HG03558 (cell line): ENCODE measurements at regions not wholly inside any gene's neighbourhood (a gene's known extent, or its start where the extent isn't known, plus 50 kb on each side); places are given as distances from the start of the nearest gene placed in this dataset.
"Not testable (repeated sequence)": the region's sequence is repeated elsewhere in the genome, so short reads cannot be mapped to it uniquely, and the experiment has no call there.

Experiments
- ATAC-seq: cut with Tn5 transposase; IDR thresholded peaks from one replicate; pipeline ENCODE4 v1.9.1; 2021; ENCODE audit warnings: moderate number of reproducible peaks; ENCODE audit not compliant: unreplicated experiment; ENCODE audit errors: extremely low read depth

DNA sequence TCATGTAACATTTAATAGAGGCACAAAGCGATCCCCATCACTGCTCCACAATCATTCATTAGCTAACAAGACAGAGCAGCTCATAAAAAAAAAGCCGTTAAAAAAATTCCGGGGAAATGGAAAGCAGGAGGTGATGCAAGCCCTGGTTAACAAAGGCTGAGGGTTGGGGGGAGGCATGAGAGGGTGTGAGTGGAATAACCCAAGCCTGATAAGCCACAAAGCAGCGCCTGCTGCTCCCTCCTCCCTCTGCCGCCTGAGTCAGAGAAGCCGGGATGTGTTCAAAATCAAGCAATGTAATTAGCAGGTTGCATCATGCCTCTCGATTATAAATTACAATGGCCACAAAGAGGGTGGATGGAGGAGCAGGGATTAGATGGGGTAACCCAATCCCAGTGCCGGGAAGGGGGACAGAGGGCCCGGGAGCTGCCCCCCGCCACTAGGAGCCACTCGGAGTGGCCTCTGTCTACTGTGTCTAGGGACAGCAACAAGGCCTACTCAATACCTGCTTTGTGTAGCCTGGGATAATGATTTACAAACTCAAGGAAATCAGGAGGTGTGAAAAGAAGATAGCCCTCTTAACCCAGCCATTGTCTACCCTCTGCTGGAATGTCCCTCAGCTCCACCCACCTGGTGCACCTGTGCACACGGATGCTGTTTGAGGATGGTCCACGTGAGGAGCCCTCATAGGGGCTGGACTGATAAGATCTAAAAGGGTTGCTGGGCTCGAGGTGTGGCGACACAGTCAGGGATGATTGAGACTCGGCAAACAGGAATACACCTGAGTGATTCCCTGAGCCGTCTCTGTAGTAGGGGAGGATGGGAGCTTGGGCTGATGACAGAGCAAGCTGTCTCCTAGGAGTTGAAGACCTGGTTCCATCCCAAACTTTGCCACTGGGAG is 156.9 kb downstream of the VEGFA start:
- no peak for ATAC-seq

DNA sequence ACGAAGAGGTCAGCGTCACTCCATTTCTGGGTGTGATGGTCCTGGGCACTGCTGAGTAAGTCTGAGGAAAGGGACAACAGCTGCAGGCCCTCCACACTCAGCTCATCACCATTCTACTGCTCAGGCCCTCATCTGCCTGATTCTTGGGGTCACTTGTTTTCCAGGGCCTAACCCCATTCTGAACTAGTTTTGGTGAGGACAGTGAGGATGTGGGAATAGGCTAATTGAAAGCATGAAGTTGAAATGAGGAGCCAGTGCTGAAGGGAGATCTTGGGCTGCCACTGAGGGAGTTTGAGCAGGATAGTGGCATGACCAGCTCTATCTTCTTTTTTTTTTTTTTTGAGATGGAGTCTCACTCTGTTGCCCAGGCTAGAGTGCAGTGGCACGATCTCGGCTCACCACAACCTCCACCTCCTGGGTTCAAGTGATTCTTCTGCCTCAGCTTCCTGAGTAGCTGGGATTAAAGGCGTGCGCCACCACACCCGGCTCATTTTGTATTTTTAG is 155.7 kb downstream of the VEGFA start:
- not testable (repeated sequence) for ATAC-seq

DNA sequence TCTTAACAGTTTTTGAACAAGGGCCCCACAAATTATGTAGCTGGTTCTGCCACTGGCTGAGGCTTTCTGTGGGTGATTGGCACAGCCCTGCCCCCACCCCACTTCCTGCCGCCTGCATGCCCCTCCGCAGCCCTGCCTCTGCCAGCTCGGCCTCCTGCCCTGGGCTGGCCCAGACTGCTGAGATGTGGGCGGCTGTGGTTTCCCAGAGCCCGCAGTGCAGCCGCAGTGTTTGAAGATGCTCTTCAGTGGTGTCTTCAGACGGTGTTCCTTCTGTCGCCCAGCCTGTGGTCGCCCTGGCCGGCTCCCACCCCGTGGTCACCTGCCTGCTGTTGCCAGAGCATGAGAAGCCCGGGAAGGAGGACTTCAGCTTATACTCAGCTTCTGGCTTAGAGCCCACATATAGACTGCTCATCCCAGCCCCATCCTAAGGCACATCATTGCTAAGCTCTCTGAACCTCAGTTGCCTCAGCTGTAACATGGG is 154.3 kb downstream of the VEGFA start:
- no peak for ATAC-seq

DNA sequence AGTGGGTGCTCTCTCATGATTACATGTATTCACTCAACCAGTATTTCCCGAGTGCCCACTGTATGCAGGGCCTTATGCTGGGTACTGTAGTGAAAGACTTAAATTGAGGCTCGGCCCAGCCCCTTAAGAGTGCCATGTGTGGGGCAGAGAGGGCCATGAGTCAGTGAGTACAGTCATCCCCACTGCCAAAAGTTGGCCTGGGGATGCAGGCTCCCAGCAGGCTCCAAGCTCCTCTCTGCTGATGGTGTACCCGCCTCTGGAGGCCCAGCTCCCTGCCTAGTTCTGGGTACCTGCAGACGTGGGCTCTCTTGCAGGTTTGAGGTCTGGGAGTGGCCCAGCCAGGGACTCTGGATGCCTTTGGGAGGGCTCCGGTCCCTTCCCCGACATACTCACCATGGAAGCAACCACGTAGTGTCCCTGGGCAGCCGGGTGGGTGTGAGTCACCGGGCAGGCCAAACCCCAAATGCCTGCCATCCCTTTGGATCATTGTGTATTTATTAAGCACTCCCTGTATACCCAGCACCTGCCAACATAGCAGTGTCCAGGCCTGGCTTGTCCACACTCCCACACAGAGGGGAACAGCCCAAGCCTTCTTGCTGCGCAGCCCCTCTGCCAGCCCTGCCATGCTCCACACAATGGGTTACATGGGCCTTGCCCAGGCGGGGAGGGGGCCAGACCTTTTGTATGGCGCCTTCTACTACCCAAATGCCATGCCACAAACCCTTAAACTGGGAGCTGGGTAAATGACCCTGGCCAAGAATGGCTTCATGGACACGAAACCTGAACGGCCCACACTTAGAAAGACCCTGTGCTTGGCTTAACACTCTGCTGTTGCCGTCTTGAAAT is 153.6 kb downstream of the VEGFA start:
- no peak for ATAC-seq

DNA sequence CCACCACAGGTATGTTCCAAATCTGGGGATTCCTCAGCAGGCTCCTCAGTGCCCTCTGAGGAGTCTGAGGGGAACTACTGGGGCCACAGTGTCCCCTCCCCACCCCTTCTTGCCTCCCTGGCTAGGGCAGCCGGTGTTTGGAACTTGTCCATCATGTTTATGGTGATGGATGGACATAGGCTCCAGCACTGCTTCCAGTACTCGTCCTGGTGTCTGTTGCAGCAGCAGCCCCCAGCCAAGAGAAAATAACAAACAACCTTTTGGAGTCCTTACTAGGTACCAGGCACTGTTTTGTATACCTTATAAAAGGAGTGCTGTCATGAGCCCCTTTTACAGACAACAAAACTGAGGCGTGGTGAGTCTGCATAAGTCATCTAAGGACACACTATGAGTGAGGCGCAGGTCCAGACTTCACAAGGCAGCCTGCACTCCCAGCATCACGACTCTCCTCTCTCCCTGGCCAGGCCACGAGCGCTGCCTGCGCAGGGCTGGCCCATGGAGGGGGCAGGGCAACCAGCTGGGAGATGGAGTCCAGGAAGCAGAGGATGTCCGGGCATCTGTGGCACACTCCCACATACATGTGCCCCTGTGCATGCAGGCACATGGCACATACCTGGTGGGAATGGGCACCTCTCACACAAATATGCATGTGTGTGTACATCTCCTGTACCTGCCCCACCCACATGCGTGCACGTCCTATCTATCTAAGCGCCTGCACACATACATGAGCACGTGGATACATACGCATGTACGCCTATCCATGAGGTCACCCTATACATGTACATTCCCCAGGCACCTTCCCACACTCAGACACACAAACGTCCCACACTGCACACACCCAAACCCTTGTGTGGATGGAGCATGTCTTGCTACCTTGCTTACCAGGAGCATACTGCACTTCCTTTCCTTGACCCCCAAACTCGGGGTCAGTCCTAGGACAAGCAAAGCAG is 152.7 kb downstream of the VEGFA start:
- no peak for ATAC-seq

DNA sequence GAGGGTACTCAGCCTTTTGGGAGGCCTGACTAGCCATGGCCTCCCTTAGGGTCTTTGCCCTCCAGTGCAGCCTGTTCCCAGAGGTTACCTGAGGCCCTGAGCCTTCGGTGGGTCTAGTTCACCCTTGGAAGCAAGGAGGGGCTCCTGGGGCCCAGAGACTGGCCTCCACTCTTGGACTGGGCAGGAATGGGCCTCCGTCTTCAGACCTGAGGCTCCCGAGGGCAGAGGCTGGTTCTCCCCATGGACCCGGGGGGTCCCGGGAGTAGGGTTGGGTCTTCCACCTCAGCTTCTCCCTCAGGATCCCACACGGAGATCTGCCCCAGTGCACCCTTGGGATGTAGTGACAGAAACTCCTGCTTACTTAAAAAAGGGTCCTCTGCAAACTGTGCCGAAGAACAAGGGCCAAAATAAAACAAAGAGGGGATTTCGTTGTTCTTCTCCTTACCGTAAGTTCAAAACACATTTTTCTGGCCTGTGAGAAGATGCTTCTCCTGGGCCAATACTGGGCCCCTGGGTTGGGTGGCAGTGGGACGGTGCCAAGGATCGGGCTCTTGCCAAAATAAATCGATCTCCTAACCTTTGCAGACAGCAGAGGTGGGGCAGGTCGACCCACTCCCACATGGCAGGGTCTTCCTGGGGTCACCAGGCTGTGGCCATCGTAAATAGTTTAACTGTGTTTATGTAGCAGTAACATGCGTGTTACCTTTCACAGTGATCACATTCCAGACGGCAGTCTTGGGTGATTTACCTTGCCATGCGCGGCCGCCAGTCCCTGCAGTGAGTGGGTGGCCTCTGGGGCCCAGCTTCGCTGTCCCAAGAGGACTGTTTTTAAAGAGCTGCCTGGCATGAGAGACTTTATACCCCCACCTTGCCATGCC is 151.8 kb downstream of the VEGFA start:
- ATAC-seq = no peak

DNA sequence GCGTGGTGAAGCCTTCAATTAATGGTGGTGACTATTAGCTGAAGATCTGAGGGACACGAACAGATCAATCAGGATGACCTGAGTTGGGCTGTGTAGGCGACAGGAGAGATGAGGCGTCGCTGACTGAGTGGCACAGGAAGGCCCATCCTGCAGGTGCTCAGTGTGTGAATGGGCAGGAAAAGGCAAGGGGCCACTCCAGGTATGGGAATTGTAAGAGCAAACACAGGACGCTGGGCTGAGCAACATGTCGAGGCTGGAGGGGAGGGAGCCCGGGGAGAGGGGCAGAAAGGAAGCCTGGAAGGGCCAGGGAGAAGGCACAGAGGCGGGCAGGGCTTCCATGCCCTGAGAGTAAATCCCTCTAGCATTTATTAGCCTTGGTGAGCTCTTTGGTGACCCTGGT is 151.0 kb downstream of the VEGFA start:
- ATAC-seq = no peak

DNA sequence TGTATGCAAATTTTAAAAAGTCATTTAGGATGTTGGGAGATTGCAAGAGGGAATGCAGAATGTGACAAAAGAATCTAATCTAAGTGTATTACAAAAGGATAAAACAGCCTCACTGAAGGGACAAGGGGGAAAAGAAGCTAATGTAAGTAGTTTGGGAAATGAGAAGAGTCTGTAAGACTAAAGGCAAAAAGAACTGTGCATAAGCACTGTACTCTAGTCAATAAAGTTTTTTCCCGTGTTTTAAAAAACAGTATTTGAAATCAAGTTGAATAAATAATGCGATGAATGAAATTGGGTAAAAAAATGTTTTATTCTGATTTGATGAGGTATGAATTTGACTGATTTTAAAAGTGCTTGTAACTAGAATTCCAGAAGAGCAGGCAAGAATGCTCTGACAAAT is 149.8 kb downstream of the VEGFA start:
- ATAC-seq = no peak

DNA sequence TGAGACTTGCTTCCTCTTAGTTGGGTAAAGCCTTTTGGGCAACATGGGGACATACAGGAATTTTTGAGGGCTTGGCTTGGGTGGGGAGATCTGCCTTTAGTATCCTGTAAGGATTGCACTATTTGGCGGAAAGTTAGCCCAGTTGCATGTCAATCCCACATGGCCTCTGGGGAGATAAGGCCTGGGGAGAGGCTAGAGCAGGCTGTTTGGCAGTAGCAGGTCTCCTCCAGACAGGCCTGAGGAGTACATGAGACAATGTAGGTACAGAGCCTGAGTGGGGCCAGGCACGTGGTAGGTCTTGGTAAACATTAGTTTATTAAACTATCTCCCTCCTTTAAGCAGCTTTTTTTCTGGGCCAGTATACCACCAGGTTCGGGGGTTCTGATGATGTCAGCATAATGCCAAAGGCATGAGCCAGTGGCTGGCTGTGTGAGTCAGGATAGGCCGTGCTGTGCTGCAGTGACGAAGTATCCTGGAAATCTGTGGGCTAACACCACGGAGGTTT is 147.9 kb downstream of the VEGFA start:
- ATAC-seq = no peak

DNA sequence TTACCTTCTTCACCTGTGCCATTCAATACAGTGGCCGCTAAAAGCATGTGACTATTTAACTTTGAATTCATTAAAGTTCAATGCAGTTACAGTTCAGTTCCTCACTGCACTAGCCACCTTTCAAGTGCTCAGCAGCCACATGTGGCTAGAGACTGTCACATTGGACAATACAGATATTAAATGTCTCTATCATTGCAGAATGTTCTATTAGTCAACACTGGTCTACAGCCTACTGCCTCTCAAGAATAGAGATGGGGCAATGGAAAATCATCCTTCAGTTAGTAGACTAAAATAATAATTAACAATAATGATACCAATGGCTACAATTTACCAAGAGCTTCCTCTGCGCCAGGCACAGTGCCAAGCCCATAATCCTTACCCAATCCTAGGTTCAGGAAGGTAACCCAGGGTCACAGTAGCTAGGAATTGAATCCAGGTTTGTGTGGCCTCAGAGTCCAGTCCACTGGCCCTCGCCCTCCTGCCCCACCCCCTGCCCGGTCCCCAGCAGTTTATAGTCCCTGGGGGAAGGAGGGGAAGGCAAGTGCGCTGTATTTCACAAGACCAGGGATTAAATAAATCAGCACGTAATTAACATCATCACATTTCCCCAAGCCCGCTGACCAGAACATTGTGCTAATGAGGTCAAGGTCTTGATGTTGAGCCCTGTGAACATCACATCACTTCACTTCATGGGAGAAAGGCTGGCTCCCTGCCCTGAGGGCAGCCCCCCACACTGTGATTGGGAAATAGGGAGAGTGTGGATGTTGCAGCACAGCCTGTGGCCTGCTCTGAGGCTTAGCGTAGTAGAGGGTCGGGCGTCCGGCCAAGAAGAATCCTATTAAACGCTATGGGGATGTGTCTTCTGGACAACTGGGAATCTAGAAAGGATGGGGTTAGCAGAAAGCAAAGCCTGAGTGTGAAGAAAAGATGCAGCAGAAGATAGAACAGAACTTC is 147.2 kb downstream of the VEGFA start:
- ATAC-seq = no peak

DNA sequence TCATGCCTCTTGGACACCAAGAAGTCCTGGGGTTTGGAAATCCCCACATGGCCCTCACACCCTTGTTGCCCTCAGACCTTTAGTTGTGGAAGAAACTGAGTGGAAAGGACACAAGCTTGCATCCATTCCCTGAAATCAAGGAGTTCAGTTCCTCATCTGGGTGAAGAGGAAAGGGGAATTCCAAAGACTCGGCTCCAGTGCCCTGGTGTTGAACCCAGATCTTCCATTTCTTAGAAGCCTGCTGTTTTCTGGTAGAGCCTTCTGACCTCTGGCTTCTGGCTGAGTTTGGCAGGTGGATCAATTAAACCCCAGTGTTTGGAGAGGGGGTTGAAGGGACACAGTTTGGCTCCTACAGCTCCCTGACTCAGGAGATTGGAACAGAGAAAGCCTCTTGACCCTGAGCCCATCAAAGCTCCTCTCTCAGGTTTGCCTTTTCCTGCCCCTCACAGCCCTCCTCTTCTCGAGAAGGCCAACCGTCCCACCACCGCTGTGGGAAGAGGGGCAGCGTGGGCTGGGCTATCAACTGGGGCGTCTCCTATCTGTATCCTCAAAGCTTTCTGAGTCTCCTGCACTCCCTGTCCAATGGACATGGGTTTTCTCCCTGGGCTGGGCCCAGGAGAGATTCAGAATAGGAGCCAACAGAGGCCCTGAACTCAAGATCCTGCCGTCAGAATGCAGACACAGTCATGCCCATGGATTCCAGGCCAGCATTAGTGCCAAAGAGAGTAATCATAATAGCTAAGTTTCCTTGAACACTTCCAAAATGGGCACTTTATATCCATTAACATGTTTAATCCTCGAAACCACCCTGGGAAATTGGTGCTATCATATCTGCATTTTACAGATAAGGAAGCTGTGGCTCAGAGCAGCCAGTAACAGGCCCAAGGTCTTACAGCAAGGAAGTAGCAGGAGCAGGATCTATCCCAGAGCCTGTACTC is 146.2 kb downstream of the VEGFA start:
- ATAC-seq = no peak

DNA sequence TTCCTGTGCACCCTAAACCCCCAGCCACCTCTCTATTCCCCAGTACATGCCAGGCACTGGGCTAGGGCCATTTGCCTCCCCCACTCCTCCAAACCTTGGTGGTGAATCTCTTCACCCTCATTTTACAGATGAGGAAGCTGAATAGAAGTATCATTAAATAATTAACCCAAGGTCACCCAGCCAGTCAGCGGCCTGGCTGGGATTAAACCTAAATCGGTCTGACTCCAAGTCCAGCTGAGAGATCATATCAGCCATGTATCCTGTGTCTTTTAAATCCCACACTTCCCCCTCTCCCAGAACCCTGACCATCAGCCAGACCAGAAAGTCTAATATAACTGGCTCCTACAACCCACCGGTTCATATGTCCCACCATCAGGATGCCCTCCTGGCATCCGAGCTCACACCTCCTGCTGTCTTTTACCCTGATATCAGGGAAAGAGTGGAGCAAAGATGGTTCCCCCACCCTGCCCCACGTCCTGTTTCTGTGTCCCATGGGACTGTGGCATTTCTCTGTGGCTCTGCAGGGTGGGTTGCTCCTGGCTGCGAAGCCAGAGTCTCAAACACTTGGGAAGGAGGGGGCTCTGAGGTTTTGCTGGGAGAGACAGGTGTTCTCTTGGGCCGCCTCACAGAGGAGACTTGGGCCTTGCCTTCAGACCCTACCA is 145.3 kb downstream of the VEGFA start:
- no peak for ATAC-seq

DNA sequence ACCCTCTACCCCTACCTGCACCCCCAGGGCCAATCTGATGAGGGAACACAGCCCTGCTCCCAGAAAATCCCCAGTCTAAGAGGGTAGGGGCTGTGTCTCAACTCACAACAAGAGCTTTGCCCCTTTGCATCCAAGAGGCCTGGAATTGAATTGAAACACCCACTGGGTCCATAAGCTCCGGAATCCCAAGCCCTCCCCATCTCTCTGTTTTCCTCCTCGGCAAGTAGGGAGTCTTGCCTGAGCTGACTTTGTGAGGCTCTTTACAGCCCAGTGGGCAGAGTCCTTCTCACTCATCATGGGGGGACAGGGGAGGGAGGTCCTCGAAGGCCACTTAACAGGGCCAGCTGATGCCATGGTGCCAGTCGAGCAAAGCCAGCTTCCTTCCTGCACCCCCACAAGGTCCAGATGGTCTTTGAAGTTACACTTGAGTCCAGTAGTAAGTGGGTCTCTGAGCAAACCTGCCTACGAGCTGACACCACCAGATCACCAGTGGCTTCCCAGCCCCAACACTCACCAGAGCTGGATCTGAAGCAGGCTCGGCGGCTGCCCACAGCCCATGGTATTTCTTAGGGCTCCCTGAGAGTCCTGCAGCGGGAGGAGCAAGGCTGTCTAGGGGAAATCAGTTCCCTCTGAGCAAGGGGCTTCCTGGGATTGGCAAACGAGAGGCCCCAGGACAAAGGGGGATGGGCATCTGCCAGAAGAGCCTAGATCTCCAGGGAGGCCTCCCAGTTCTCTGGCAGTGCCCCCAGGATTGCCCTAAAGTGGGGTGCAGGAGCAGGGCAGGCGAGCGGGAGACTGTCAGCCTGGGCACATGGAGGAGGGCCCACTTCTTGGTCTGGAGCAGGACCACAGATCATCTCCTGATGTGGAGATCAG is 144.5 kb downstream of the VEGFA start:
- no peak for ATAC-seq

DNA sequence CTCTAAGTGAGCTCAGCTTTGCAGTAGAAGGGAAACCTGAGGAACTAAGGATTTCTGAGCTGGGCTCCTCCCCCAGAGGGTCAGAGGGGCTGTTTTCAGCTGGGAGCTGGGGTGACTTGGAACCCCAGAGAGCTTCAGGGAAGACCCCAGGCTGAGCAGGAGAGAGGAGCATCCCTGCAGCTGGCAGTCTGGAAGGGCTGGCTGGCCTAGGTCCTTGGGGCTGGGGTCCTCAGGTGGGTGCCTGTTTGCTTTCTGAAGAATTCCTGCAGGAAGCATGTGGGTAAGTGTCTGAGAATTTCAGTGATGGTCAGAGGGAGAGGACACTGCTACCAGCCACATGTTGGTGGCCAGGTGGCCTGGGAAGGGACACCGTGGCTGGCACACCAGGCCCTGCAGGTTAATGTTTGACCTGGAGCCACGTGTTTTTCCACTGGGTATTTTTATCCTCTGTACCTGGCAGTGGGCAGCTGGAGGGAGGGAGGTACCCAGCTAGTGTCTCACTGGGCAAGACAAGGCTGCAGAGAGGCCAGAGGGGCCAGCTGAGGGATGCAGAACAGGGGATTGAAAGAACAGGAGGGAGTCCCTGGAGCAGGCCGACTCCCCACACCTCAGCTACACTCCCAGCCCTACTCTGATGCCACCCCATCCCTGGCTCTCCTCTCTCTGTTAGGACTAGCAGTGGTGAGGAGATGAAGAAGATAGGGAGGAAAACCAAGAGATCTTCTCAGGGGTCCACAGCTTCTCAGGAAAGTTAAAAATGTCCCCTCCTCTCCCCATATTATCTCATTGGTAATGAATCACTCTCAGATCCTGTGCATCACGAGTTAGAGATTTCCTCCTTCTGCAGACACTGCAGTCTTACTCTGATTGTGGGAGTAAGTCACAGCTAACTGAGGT is 143.6 kb downstream of the VEGFA start:
- ATAC-seq = no peak
